Endothelial cell of umbilical vein (primary cell): ENCODE measurements at regions not wholly inside any gene's neighbourhood (a gene's known extent, or its start where the extent isn't known, plus 50 kb on each side); places are given as distances from the start of the nearest gene placed in this dataset.

ENCODE experiments used
- BruUV-seq: library from RNA; stranded (reverse); fragments of 400-500 nt; replicated peaks from 2 replicates; lab custom pipeline; 2021; lab: Mats Ljungman, UMichigan
- CTCF ChIA-PET: fragments of 300-600, 350-600 bp; sonication (Branson Sonifier 250); formaldehyde crosslinking; loops from one replicate; lab custom pipeline; 2021; ENCODE audit warnings: antibody characterized with exemption, inconsistent platforms; lab: Charles Lee
- POLR2A ChIA-PET: fragments of 300-600, 350-600 bp; sonication (Branson Sonifier 250); formaldehyde crosslinking; loops from one replicate; lab custom pipeline; 2021; ENCODE audit warnings: antibody characterized with exemption, inconsistent platforms; lab: Charles Lee
- DNase-seq: peaks from one replicate; pipeline ENCODE4 v3.0.0-alpha.2; 2011; ENCODE audit warnings: low read depth, low spot score
- FAIRE-seq: peaks from 2 replicates; lab custom pipeline; 2011; peaks lifted over from hg19 to GRCh38; lab: Jason Lieb, UNC
- H2AFZ ChIP-seq: 2 replicates; pipeline ENCODE4 v1.6.0; 2012; ENCODE audit warnings: low read depth, low read length, control low read depth, inconsistent platforms
- H3K27ac ChIP-seq: 2 replicates; pipeline ENCODE4 v1.5.1; 2011; ENCODE audit warnings: low read depth, mild to moderate bottlenecking, control low read depth, low read length, moderate library complexity; ENCODE audit not compliant: insufficient read depth
- H3K27me3 ChIP-seq, 2 experiments: 2 replicates each; pipeline versions ENCODE4 v1.6.0 to v1.6.1; 2011; ENCODE audit warnings: low read length in 2 of 2, mixed read lengths in 1 of 2; ENCODE audit not compliant: control insufficient read depth in 2 of 2, insufficient read depth in 2 of 2
- H3K36me3 ChIP-seq, 2 experiments: 2 replicates in 1 of 2; 3 replicates in 1 of 2; pipeline ENCODE4 v1.5.1; 2011; ENCODE audit warnings: low read length in 2 of 2, mild to moderate bottlenecking in 1 of 2, moderate library complexity in 1 of 2; ENCODE audit not compliant: control insufficient read depth in 2 of 2, insufficient read depth in 2 of 2; ENCODE audit errors: extremely low read depth in 1 of 2
- H3K4me1 ChIP-seq: 3 replicates; pipeline ENCODE4 v1.5.1; 2011; ENCODE audit warnings: mild to moderate bottlenecking, low read length; ENCODE audit not compliant: control insufficient read depth, insufficient read depth; ENCODE audit errors: extremely low read depth
- H3K4me2 ChIP-seq: 2 replicates; pipeline ENCODE4 v1.6.1; 2011; ENCODE audit warnings: low read length, control low read depth, mixed read lengths; ENCODE audit not compliant: insufficient read depth
- H3K4me3 ChIP-seq, 3 experiments: fragments of 200-600 bp in 1 of 3; sonication (generic), shearing (Covaris generic) in 1 of 3; replicated peaks in 1 of 3; 2 replicates each; pipeline ENCODE4 v1.5.1; 2011 to 2016; ENCODE audit warnings: control low read depth in 3 of 3, low read length in 3 of 3, mild to moderate bottlenecking in 2 of 3, inconsistent platforms in 1 of 3, low read depth in 1 of 3, moderate library complexity in 1 of 3; ENCODE audit not compliant: insufficient read depth in 1 of 3
- H3K79me2 ChIP-seq: 2 replicates; pipeline ENCODE4 v1.6.0; 2012; ENCODE audit warnings: low read length, inconsistent platforms; ENCODE audit not compliant: control insufficient read depth, insufficient read depth
- H3K9ac ChIP-seq: replicated peaks from 2 replicates; pipeline ENCODE3; 2011; ENCODE audit warnings: low read length, control low read depth; ENCODE audit not compliant: insufficient read depth; ENCODE audit errors: extremely low read depth
- H3K9me1 ChIP-seq: replicated peaks from 3 replicates; pipeline ENCODE4 v1.6.0; 2011; ENCODE audit warnings: mild to moderate bottlenecking, low read length; ENCODE audit not compliant: control insufficient read depth, insufficient read depth; ENCODE audit errors: extremely low read depth
- H3K9me3 ChIP-seq: replicated peaks from 2 replicates; pipeline ENCODE4 v1.5.1; 2012; ENCODE audit warnings: low read length, inconsistent platforms; ENCODE audit not compliant: control insufficient read depth, insufficient read depth
- H4K20me1 ChIP-seq: replicated peaks from 2 replicates; pipeline ENCODE3; 2011; ENCODE audit warnings: mild to moderate bottlenecking, low read length; ENCODE audit not compliant: control insufficient read depth, insufficient read depth; ENCODE audit errors: extremely low read depth
- EZH2 ChIP-seq: IDR thresholded peaks from 2 replicates; pipeline ENCODE4 v1.6.1; 2012; ENCODE audit warnings: borderline replicate concordance, low read depth, mild to moderate bottlenecking, moderate library complexity, low read length, inconsistent platforms; ENCODE audit not compliant: severe bottlenecking
- FOS ChIP-seq: IDR thresholded peaks from 2 replicates; pipeline ENCODE4 v1.6.1; 2011; ENCODE audit warnings: mild to moderate bottlenecking, low read length, moderate library complexity, borderline replicate concordance; ENCODE audit not compliant: insufficient read depth
- GATA2 ChIP-seq: IDR thresholded peaks from 2 replicates; pipeline ENCODE4 v1.7.0; 2011; ENCODE audit warnings: low read depth, mild to moderate bottlenecking, moderate library complexity, mixed read lengths, low read length; ENCODE audit not compliant: insufficient read length, insufficient read depth
- JUN ChIP-seq: IDR thresholded peaks from 2 replicates; pipeline ENCODE4 v1.6.1; 2011; ENCODE audit warnings: borderline replicate concordance, low read depth; ENCODE audit not compliant: insufficient read length, insufficient read depth
- MAX ChIP-seq: IDR thresholded peaks from 2 replicates; pipeline ENCODE4 v1.6.1; 2011; ENCODE audit not compliant: insufficient read depth, insufficient read length
- MYC ChIP-seq: IDR thresholded peaks from one replicate; pipeline ENCODE4 v1.6.1; 2011; ENCODE audit warnings: mild to moderate bottlenecking, low read depth, low read length
- POLR2A ChIP-seq: IDR thresholded peaks from 2 replicates; pipeline ENCODE4 v1.6.1; 2012; ENCODE audit warnings: low read depth, mild to moderate bottlenecking, control low read depth, low read length
- POLR2AphosphoS5 ChIP-seq: IDR thresholded peaks from 2 replicates; pipeline ENCODE4 v1.6.1; 2012; ENCODE audit warnings: low read depth, mild to moderate bottlenecking, control low read depth, low read length, moderate library complexity; ENCODE audit not compliant: insufficient read depth
- dilution Hi-C: fragments of 300-500 bp; cut with MboI; formaldehyde crosslinking; loops from one replicate; pipeline ENCODE4 v1.15.0; 2019; ENCODE audit warnings: low sequenced_read_pairs; ENCODE audit not compliant: extremely low pct_ligation_motif_present
- intact Hi-C: fragments of 100-400 bp; cut with micrococcal nuclease; formaldehyde crosslinking; loops from one replicate; pipeline ENCODE4 v1.10.0; 2022
- TF ChIP-seq, protein P1 (sequence below), 2 donors: IDR thresholded peaks; 1 replicate in 1 of 2; 2 replicates in 1 of 2; pipeline ENCODE4 v1.5.1; 2011; ENCODE audit warnings: low read length in 2 of 2, mild to moderate bottlenecking in 2 of 2, moderate library complexity in 2 of 2, control low read depth in 1 of 2, inconsistent platforms in 1 of 2, low read depth in 1 of 2; ENCODE audit not compliant: insufficient read depth in 1 of 2; ENCODE audit errors: extremely low read depth in 1 of 2

DNA sequence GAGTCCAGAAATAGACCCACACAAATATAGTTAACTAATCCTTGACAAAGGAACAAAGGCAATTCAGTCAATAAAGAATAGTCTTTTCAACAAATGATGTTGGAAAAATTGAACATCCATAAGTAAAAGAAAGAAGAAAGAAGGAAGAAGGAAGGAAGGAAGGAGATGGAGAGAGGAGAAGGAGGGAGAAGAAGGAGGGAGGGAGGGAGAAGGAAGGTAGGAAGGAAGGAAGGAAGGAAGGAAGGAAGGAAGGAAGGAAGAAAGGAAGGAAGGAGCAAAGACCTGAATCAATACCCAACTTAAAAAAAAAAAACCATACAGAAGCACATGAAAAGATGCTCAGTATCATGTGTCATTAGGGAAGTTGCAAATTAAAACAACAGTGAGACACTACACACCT, 148.3 kb downstream of the ATL2 start:
- no TSS peak for BruUV-seq
- POLR2A ChIA-PET, result no interaction called here

More for the DNA sequence above, 148.3 kb downstream of the ATL2 start:
- TF ChIP-seq EZH2 (no peak), POLR2AphosphoS5 (no peak), POLR2A (no peak), MAX (no peak), JUN (no peak), MYC (no peak), FOS (no peak), GATA2 (no peak)
- TF ChIP-seq, protein P1, sequence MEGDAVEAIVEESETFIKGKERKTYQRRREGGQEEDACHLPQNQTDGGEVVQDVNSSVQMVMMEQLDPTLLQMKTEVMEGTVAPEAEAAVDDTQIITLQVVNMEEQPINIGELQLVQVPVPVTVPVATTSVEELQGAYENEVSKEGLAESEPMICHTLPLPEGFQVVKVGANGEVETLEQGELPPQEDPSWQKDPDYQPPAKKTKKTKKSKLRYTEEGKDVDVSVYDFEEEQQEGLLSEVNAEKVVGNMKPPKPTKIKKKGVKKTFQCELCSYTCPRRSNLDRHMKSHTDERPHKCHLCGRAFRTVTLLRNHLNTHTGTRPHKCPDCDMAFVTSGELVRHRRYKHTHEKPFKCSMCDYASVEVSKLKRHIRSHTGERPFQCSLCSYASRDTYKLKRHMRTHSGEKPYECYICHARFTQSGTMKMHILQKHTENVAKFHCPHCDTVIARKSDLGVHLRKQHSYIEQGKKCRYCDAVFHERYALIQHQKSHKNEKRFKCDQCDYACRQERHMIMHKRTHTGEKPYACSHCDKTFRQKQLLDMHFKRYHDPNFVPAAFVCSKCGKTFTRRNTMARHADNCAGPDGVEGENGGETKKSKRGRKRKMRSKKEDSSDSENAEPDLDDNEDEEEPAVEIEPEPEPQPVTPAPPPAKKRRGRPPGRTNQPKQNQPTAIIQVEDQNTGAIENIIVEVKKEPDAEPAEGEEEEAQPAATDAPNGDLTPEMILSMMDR (IDR thresholded peaks at IDR 0.05; ENCODE audit: extremely low read depth in 1 of 2, insufficient read depth in 1 of 2, low read depth in 1 of 2, low read length in 2 of 2), result no peak
- no peaks in the 10 kb centered on the region for H3K9me1 ChIP-seq
- H3K9me3 ChIP-seq, result no peaks in the 10 kb centered on the region
- no peaks in the 10 kb centered on the region for H3K36me3 ChIP-seq
- intact Hi-C loops (no loop called here), dilution Hi-C loops (no loop called here)
- no peak overlapping the region for H3K4me2 ChIP-seq
- H4K20me1 ChIP-seq, result no peaks in the 10 kb centered on the region
- H3K4me3 ChIP-seq, result no peak overlapping the region
- H3K4me1 ChIP-seq, result no peaks in the 10 kb centered on the region
- no peaks in the 10 kb centered on the region for H3K79me2 ChIP-seq
- H3K9ac ChIP-seq, result no peak overlapping the region
- H2AFZ ChIP-seq, result no peak overlapping the region
- DNase-seq, result no peak
- no peak for FAIRE-seq
- peaks cover 0 to 15% of the 10 kb centered on the region in 2 experiments for H3K27me3 ChIP-seq
- CTCF ChIA-PET, result no interaction called here
- no peak overlapping the region for H3K27ac ChIP-seq
